Thyroid gland (tissue), 4 donors: ENCODE measurements at regions not wholly inside any gene's neighbourhood (a gene's known extent, or its start where the extent isn't known, plus 50 kb on each side); places are given as distances from the start of the nearest gene placed in this dataset.

ENCODE experiments used
- DNase-seq, 2 donors: peaks; one replicate each; pipeline ENCODE4 v3.0.0-alpha.2; 2019
- H3K27ac ChIP-seq, 3 donors: fragments of 200-600 bp; sonication (generic); 1 replicate in 2 of 3; 2 replicates in 1 of 3; pipeline ENCODE4 v1.5.1; 2016 to 2019; ENCODE audit warnings: mild to moderate bottlenecking in 1 of 3, moderate library complexity in 1 of 3
- H3K27me3 ChIP-seq: fragments of 200-600 bp; sonication (generic); one replicate; pipeline ENCODE4 v1.5.1; 2019
- H3K36me3 ChIP-seq, 2 donors: fragments of 200-600 bp; sonication (generic); one replicate each; pipeline ENCODE4 v1.5.1; 2016 to 2019
- H3K4me1 ChIP-seq, 2 donors: fragments of 200-600 bp; sonication (generic); one replicate each; pipeline ENCODE4 v1.5.1; 2017 to 2019
- H3K4me3 ChIP-seq, 3 donors: fragments of 200-600 bp; sonication (generic); replicated peaks in 1 of 3; 1 replicate in 2 of 3; 2 replicates in 1 of 3; pipeline ENCODE4 v1.5.1; 2016; ENCODE audit warnings: mild to moderate bottlenecking in 1 of 3
- H3K9me3 ChIP-seq: fragments of 200-600 bp; sonication (generic); one replicate; pipeline ENCODE4 v1.5.1; 2017
- POLR2A ChIP-seq, 2 donors: fragments of 450-650 bp; IDR thresholded peaks; one replicate each; pipeline ENCODE4 v1.6.1; 2017; ENCODE audit warnings: antibody characterized with exemption in 2 of 2, mild to moderate bottlenecking in 2 of 2, moderate library complexity in 1 of 2
- WGBS, 2 donors: methylation state at CpG; one replicate each; pipeline ENCODE4 v1.1.5; 2017; 5-methylcytosine and 5-hydroxymethylcytosine counted together
- intact Hi-C: fragments of 100-400 bp; cut with DNase I; formaldehyde crosslinking; loops from one replicate; pipeline ENCODE4 v1.15.1; 2023
- TF ChIP-seq, protein P1 (sequence below), 6 experiments: fragments of 200-600 bp in 3 of 6; fragments of 450-650 bp in 3 of 6; sonication (generic) in 3 of 6; IDR thresholded peaks; one replicate each; pipeline ENCODE4 v1.5.1; 2016 to 2019; ENCODE audit warnings: antibody characterized with exemption in 6 of 6, mild to moderate bottlenecking in 2 of 6, inconsistent platforms in 1 of 6, moderate library complexity in 1 of 6

DNA sequence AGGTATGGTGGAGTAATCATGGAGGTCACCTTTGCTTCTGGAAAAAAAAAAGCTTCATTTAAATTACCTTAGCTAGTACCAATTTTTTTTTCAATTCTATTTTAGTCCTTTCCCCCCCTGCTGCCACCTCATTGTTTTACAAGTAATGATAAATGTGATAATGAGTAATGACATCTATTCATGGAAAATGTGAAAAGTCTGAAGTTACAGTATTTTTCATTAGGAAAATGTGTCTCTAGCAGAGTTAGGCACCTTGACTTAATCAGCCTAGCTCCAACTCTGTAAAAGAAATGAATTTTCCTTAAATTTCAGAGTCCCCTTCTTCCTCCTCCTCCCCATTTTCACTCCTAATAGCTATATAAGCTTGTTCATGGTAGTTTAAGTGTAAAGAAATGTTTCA is 204.9 kb upstream of the USP25 start:
- H3K4me3 ChIP-seq, result no peak overlapping the region
- TF ChIP-seq, protein P1, sequence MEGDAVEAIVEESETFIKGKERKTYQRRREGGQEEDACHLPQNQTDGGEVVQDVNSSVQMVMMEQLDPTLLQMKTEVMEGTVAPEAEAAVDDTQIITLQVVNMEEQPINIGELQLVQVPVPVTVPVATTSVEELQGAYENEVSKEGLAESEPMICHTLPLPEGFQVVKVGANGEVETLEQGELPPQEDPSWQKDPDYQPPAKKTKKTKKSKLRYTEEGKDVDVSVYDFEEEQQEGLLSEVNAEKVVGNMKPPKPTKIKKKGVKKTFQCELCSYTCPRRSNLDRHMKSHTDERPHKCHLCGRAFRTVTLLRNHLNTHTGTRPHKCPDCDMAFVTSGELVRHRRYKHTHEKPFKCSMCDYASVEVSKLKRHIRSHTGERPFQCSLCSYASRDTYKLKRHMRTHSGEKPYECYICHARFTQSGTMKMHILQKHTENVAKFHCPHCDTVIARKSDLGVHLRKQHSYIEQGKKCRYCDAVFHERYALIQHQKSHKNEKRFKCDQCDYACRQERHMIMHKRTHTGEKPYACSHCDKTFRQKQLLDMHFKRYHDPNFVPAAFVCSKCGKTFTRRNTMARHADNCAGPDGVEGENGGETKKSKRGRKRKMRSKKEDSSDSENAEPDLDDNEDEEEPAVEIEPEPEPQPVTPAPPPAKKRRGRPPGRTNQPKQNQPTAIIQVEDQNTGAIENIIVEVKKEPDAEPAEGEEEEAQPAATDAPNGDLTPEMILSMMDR (IDR thresholded peaks at IDR 0.05), result no peak
- TF ChIP-seq POLR2A (IDR thresholded peaks at IDR 0.05), result no peak
- no peaks in the 10 kb centered on the region for H3K4me1 ChIP-seq
- DNase-seq, result no peak
- intact Hi-C loops, result no loop called here
- no peaks in the 10 kb centered on the region for H3K36me3 ChIP-seq
- H3K9me3 ChIP-seq, result no peaks in the 10 kb centered on the region
- no peaks in the 10 kb centered on the region for H3K27me3 ChIP-seq
- no peak overlapping the region for H3K27ac ChIP-seq

DNA sequence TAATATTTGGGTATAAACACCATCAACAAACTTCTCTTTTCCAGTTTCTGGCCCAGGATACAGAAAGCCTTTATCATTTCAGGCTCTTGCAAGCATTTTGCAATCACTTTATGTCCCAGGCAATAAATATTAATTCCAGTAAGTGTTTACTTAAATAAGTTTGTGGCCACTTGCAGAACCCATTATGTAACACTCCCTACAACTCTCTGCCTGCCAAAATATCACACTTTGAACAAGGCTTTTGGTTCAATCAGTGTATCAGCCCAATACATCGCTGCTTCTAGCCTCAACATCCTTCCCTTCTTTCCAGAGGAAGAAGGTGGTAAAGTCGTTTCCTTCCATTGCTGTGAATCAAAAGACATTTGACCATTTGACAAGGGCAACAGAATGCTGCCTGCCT is 203.0 kb upstream of the USP25 start:
- Histone ChIP-seq H3K4me1 (no peaks in the 10 kb centered on the region), H3K9me3 (no peaks in the 10 kb centered on the region), H3K27me3 (no peaks in the 10 kb centered on the region), H3K4me3 (no peak overlapping the region), H3K36me3 (no peaks in the 10 kb centered on the region), H3K27ac (no peak overlapping the region)
- no peak for DNase-seq
- 65 to 83% methylated on average over 2 of the region's 2 CpGs for WGBS, 2 donors
- TF ChIP-seq, protein P1 (IDR thresholded peaks at IDR 0.05), result no peak
- no peak for TF ChIP-seq POLR2A (IDR thresholded peaks at IDR 0.05)
- intact Hi-C loops, result no loop called here

DNA sequence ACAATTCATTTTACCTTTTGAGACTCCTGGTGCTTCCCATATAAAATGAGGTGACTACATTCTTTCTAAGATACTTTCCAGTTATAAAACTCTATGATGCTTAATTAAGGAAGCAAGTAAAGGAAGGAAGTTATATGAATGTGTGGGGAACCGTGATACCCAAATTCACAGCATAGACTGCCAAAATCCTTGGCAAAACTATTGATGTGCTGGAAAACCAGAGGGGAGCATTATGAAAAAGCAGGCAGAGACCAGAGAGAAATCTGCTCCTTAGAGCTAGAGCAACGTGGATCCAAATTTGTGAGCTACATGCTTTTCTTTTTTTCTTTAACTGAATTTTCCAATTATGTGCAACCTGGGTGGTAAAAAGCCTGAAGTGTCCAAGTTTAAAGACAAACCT is 201.4 kb upstream of the USP25 start:
- Histone ChIP-seq H3K9me3 (no peaks in the 10 kb centered on the region), H3K27ac (no peak overlapping the region), H3K36me3 (no peaks in the 10 kb centered on the region), H3K4me1 (no peaks in the 10 kb centered on the region), H3K27me3 (no peaks in the 10 kb centered on the region), H3K4me3 (no peak overlapping the region)
- intact Hi-C loops, result no loop called here
- TF ChIP-seq POLR2A (IDR thresholded peaks at IDR 0.05), result no peak
- 60 to 73% methylated on average over 2 of the region's 2 CpGs for WGBS, 2 donors
- no peak for DNase-seq

DNA sequence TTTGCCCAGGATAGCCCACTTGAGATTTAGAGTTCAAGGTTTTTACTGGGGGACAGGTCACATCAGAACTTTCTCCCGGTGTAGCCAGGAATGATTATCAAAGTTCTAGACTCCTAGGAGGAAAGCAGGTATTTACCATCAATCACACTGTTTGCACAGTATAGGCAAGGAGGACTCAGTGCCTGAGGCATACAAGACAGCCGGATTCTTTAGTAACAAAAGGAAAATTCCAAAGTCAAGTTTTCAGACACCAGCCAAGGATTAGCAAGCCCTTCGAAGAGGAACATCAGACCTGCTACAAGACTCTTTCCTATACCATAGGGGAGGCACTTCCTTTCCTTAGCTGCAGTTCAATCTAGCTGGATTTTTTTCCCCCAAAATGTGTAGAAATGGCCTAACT is 197.8 kb upstream of the USP25 start:
- intact Hi-C loops, result no loop called here
- Histone ChIP-seq H3K9me3 (no peaks in the 10 kb centered on the region), H3K27ac (no peak overlapping the region), H3K36me3 (no peaks in the 10 kb centered on the region), H3K4me1 (no peaks in the 10 kb centered on the region), H3K4me3 (no peak overlapping the region), H3K27me3 (no peaks in the 10 kb centered on the region)
- no peak for DNase-seq
- no peak for TF ChIP-seq POLR2A (IDR thresholded peaks at IDR 0.05)
- TF ChIP-seq, protein P1 (IDR thresholded peaks at IDR 0.05), result no peak
- 76 to 85% methylated on average over 3 of the region's 3 CpGs for WGBS, 2 donors

DNA sequence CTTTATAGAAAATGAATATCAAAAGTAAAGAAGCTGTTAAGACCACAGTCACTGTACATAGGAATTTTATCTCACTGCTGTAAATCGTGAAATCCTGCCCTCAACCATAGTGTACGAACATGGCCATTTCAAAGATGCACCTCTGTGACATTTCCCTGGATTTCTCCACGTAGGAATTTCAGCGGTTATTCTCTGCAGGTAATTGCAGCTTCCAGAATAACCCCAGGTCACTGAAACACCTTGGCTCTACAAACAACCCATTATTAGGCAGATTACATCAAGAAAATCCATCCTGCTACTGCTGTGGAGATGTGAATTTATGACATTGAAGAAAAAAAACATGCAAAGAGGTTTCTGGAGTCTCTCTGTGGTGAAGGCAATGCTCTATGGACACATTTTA is 196.2 kb upstream of the USP25 start:
- Histone ChIP-seq H3K4me1 (no peaks in the 10 kb centered on the region), H3K27me3 (no peaks in the 10 kb centered on the region), H3K27ac (no peak overlapping the region), H3K4me3 (no peak overlapping the region), H3K9me3 (no peaks in the 10 kb centered on the region), H3K36me3 (no peaks in the 10 kb centered on the region)
- intact Hi-C loops, result no loop called here
- DNase-seq, result no peak
- TF ChIP-seq POLR2A (IDR thresholded peaks at IDR 0.05), result no peak
- TF ChIP-seq, protein P1 (IDR thresholded peaks at IDR 0.05), result no peak
- 76 to 90% methylated on average over 4 of the region's 4 CpGs for WGBS, 2 donors

DNA sequence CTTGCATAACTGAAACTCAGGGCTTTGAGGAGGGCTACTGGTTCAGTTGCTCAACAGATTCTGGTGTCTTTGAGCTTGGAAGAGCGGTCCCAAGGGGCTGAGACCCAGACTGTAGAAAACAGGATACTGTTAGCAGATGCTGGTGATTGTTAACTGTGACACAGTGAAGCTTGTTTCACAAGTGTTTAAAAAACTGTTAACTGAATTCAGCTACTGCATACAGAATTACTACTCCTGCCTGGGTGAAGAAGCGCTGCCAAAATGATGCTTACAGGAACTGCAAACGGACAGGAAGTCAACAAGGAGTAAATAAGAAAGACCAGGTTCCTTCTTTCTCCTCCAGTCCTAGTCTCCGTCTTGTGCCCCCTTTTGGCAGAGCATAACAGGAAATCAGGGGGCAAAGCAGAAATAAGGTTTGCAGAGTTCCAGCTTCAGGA is 195.3 kb upstream of the USP25 start:
- WGBS, 2 donors, result 73 to 80% methylated on average over 4 of the region's 4 CpGs
- Histone ChIP-seq H3K27ac (no peak overlapping the region), H3K36me3 (no peaks in the 10 kb centered on the region), H3K27me3 (no peaks in the 10 kb centered on the region), H3K9me3 (no peaks in the 10 kb centered on the region), H3K4me3 (no peak overlapping the region), H3K4me1 (no peaks in the 10 kb centered on the region)
- TF ChIP-seq POLR2A (IDR thresholded peaks at IDR 0.05), result no peak
- TF ChIP-seq, protein P1 (IDR thresholded peaks at IDR 0.05), result no peak
- intact Hi-C loops, result no loop called here
- DNase-seq, result no peak
